PC-9 (cell line): ENCODE measurements at regions not wholly inside any gene's neighbourhood (a gene's known extent, or its start where the extent isn't known, plus 50 kb on each side); places are given as distances from the start of the nearest gene placed in this dataset.

Source experiments
- BruUV-seq: library from RNA; stranded (reverse); fragments of 400-500 nt; replicated peaks from 2 replicates; lab custom pipeline; 2021; lab: Mats Ljungman, UMichigan
- CTCF ChIA-PET: fragments of 300-600 bp; sonication (Branson Sonifier 250); formaldehyde crosslinking; loops from one replicate; lab custom pipeline; 2022; ENCODE audit warnings: antibody characterized with exemption; lab: Charles Lee
- POLR2A ChIA-PET: fragments of 300-600 bp; sonication (Branson Sonifier 250); formaldehyde crosslinking; loops from one replicate; lab custom pipeline; 2022; ENCODE audit warnings: antibody characterized with exemption; ENCODE audit not compliant: unreplicated experiment; lab: Charles Lee
- DNase-seq, 2 experiments: peaks; one replicate each; pipeline versions ENCODE4 v3.0.0 to v3.0.0-alpha.2; 2015 to 2022; ENCODE audit warnings: mixed read lengths in 1 of 2
- H2AFZ ChIP-seq: fragments of 200-600 bp; sonication (generic); 2 replicates; pipeline ENCODE4 v1.8.1; 2017; ENCODE audit warnings: antibody characterized with exemption
- H3F3A ChIP-seq: fragments of 200-600 bp; sonication (generic); 2 replicates; pipeline ENCODE4 v1.8.1; 2017; ENCODE audit warnings: antibody characterized with exemption, mild to moderate bottlenecking, low read depth; ENCODE audit not compliant: insufficient read depth
- H3K27ac ChIP-seq: fragments of 200-600 bp; sonication (generic); 2 replicates; pipeline ENCODE4 v1.6.1; 2016; ENCODE audit warnings: mixed run types
- H3K27me3 ChIP-seq: fragments of 200-600 bp; sonication (generic); 2 replicates; pipeline ENCODE4 v1.6.1; 2016; ENCODE audit warnings: low read depth, mixed run types; ENCODE audit not compliant: insufficient read depth
- H3K36me3 ChIP-seq: fragments of 200-600 bp; sonication (generic); 2 replicates; pipeline ENCODE4 v1.6.1; 2016; ENCODE audit warnings: low read depth, mixed run types
- H3K4me1 ChIP-seq: fragments of 200-600 bp; sonication (generic); replicated peaks from 2 replicates; pipeline ENCODE4 v1.6.1; 2016; ENCODE audit warnings: mixed run types; ENCODE audit not compliant: insufficient read depth
- H3K4me2 ChIP-seq: fragments of 200-600 bp; sonication (generic); 2 replicates; pipeline ENCODE4 v1.6.1; 2017; ENCODE audit warnings: mixed run types
- H3K4me3 ChIP-seq: fragments of 200-600 bp; sonication (generic); 2 replicates; pipeline ENCODE4 v1.6.1; 2016; ENCODE audit warnings: mixed run types
- H3K79me2 ChIP-seq: fragments of 200-600 bp; sonication (generic); 2 replicates; pipeline ENCODE4 v1.6.1; 2017; ENCODE audit warnings: low read depth, mixed run types
- H3K9me2 ChIP-seq: fragments of 200-600 bp; sonication (generic); 2 replicates; pipeline ENCODE4 v1.8.1; 2017; ENCODE audit warnings: mild to moderate bottlenecking; ENCODE audit not compliant: insufficient read depth
- H3K9me3 ChIP-seq: fragments of 200-600 bp; sonication (generic); 2 replicates; pipeline ENCODE4 v1.8.1; 2016; ENCODE audit warnings: low read depth; ENCODE audit not compliant: insufficient read depth
- H4K20me1 ChIP-seq: fragments of 200-600 bp; sonication (generic); 2 replicates; pipeline ENCODE4 v1.8.1; 2017; ENCODE audit not compliant: insufficient read depth
- CTCF ChIP-seq: fragments of 200-600 bp; sonication (generic); conservative IDR thresholded peaks from 2 replicates; pipeline ENCODE4 v1.6.1; 2017; ENCODE audit warnings: mixed run types, antibody characterized with exemption, mild to moderate bottlenecking, moderate library complexity
- EZH2 ChIP-seq: fragments of 200-600 bp; sonication (generic); IDR thresholded peaks from 2 replicates; pipeline ENCODE4 v1.8.0; 2017; ENCODE audit warnings: antibody characterized with exemption, low read depth
- intact Hi-C: fragments of 100-400 bp; cut with micrococcal nuclease; formaldehyde crosslinking; loops from one replicate; pipeline ENCODE4 v1.10.0; 2022; ENCODE audit not compliant: unreplicated experiment

- DNase-seq: no peak
- no peaks in the 10 kb centered on the region for H4K20me1 ChIP-seq
- no peak overlapping the region for H2AFZ ChIP-seq
- CTCF ChIA-PET: no interaction called here
- H3K36me3 ChIP-seq: peaks cover 4% of the 10 kb centered on the region; the same call in 1 of the 2 replicates
- POLR2A ChIA-PET: no interaction called here
- no peaks in the 10 kb centered on the region for H3K79me2 ChIP-seq
- no peaks in the 10 kb centered on the region for H3K4me1 ChIP-seq
- TF ChIP-seq EZH2 (no peak), CTCF (no peak)
- H3K4me3 ChIP-seq: no peak overlapping the region
- BruUV-seq: no TSS peak
- H3K9me2 ChIP-seq: no peaks in the 10 kb centered on the region; the same call in 1 of the 2 replicates
- no peak overlapping the region for H3K4me2 ChIP-seq
- intact Hi-C loops: no loop called here
- no peaks in the 10 kb centered on the region for H3K27me3 ChIP-seq
- no peak overlapping the region for H3K27ac ChIP-seq
- H3F3A ChIP-seq: no peaks in the 10 kb centered on the region
- H3K9me3 ChIP-seq: peaks cover 4% of the 10 kb centered on the region; the same call in 1 of the 2 replicates
These were observed 62.1 kb downstream of the CRPPA start for GRCh38 chr7:16359216-16359615.

GRCh38 chr7:16357921-16358320, 63.4 kb downstream of the CRPPA start:
- no peak for DNase-seq
- Histone ChIP-seq H4K20me1 (no peaks in the 10 kb centered on the region), H3K27ac (no peak overlapping the region), H3K4me3 (no peak overlapping the region), H2AFZ (no peak overlapping the region), H3K79me2 (no peaks in the 10 kb centered on the region), H3K27me3 (no peaks in the 10 kb centered on the region), H3K4me2 (no peak overlapping the region), H3K9me2 (no peaks in the 10 kb centered on the region; the same call in 1 of the 2 replicates), H3F3A (no peaks in the 10 kb centered on the region), H3K36me3 (peaks cover 4% of the 10 kb centered on the region; the same call in 1 of the 2 replicates), H3K9me3 (peaks cover 4% of the 10 kb centered on the region; the same call in 1 of the 2 replicates), H3K4me1 (no peaks in the 10 kb centered on the region)
- ChIA-PET POLR2A (no interaction called here), CTCF (no interaction called here)
- intact Hi-C loops: no loop called here
- TF ChIP-seq EZH2 (no peak), CTCF (no peak)
- no TSS peak for BruUV-seq

GRCh38 chr7:16357474-16357873, 63.9 kb downstream of the CRPPA start:
- H3K9me2 ChIP-seq: no peaks in the 10 kb centered on the region; the same call in 1 of the 2 replicates
- no peaks in the 10 kb centered on the region for H3K4me1 ChIP-seq
- no peak overlapping the region for H3K27ac ChIP-seq
- no peak overlapping the region for H3K4me2 ChIP-seq
- intact Hi-C loops: no loop called here
- H3F3A ChIP-seq: no peaks in the 10 kb centered on the region
- H3K36me3 ChIP-seq: peaks cover 4% of the 10 kb centered on the region; the same call in 1 of the 2 replicates
- H3K4me3 ChIP-seq: no peak overlapping the region
- TF ChIP-seq CTCF (no peak), EZH2 (no peak)
- H3K9me3 ChIP-seq: peaks cover 4% of the 10 kb centered on the region; the same call in 1 of the 2 replicates
- CTCF ChIA-PET: interaction anchor here (0.5 to 0.6 kb wide), 2 partner anchors 15 to 208 kb away, joined by 3 read pairs; no protein-coding TSS in a partner anchor
- H4K20me1 ChIP-seq: no peaks in the 10 kb centered on the region
- POLR2A ChIA-PET: no interaction called here
- H3K79me2 ChIP-seq: no peaks in the 10 kb centered on the region
- H3K27me3 ChIP-seq: no peaks in the 10 kb centered on the region
- no peak for DNase-seq
- H2AFZ ChIP-seq: no peak overlapping the region
- no TSS peak for BruUV-seq
